ENCODE measurements at regions not wholly inside any gene's neighbourhood (a gene's known extent, or its start where the extent isn't known, plus 50 kb on each side); places are given as distances from the start of the nearest gene placed in this dataset.

DNA sequence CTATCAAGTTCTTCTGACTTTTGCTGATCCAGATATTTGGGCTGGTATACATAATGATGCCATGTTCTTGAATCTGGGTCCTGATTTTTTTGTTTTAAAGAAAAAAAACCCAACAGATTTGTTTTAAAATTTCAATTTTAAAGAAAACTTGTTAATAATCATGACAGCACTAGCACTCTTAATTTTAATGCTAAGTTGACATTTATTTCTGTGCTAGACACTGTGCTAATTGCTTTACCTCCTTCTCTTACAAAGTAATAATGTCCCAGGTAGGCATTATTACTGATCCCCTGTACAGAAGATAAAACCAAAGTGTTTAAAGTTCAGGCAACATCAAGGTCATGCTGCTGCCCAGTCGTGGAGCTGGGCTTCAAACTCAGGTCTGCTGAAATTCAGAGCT lies 101.9 kb downstream of the ZNF608 start:
- no peak for DNase-seq

DNA sequence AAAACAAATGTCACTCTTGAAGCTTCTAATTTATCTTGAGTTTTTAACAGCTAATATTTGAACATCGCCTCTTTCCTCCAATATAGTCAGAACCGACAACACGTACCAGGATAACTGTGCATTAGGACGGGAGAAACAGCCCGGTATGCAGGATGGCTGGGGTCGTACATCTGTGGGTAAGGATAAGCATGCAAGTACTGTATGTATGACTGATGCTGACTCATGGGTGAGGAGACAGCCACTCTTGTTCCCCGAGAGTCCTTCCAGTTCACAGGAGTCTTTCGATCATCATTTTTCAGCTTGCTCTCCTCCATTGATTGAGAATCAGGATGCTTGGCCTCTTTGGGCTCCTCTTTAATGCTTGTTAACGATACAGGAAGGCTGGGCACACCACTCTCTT lies 102.3 kb downstream of the ZNF608 start:
- no peak for DNase-seq

DNA sequence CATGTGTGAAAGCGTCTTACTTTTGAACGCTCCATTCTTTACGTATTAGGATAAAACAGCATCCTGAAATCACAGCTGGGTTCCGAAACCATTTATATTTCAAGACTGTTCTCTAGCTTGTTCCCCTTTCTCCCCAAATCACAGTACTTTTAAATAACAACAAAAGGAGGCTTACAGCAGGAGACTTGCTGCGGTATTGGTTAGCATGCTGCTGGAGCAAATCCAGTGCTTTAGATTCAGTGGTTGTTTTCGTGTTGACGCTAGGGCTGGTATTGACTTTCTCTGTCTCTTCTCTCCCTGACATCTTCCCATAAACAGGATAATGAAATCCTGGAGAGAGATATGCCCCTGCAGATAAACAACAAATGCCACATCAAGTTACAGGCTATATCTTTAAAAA lies 103.1 kb downstream of the ZNF608 start:
- DNase-seq: no peak

DNA sequence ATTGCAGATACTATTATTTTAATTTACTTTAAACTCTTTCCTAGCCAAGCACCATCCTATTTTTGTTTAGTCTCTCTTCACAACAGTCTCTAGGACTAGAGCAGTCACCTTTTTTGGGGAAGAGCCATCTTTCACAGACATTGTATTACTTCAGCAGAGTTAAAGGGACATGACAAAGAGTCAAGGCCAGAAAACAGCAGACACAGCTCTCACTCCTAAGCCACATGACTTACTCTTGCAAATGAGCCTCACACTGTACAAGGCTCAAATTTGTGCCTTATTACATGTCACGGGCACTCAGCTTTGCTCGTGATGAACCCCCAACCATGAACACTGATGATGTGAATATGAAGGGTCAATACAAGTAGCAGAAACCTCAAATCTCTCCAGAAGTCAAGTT lies 104.3 kb downstream of the ZNF608 start:
- no peak for DNase-seq

DNA sequence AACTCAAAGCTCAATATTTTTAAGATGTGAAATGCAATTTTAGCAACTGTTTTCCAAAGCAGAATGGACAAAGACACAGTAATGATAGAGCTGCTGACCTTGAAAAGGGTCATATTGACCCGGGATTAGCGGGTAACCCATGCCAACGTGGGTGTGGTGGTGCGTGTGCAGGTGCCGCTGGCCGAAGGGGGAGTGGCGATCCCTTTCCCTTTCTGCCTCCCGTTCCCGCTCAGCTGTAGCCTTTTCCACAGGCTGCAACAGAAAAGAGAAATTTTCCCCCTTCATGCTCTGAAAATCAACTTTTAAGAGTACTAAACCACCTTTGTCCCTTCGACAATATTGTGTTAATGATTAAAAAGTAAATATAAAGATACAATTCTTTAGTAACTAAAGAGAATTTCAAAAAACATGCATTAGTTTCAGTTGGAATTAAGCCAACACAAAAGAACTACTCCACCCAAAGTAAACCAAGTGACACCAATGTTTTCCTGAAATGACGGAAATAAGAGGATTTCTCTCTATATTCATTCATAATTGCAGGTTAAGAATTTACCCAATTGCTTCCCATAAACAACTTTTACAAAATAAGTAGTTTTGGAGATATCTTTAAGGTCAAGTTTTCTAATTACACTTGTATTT lies 105.2 kb downstream of the ZNF608 start:
- no peak for DNase-seq

DNA sequence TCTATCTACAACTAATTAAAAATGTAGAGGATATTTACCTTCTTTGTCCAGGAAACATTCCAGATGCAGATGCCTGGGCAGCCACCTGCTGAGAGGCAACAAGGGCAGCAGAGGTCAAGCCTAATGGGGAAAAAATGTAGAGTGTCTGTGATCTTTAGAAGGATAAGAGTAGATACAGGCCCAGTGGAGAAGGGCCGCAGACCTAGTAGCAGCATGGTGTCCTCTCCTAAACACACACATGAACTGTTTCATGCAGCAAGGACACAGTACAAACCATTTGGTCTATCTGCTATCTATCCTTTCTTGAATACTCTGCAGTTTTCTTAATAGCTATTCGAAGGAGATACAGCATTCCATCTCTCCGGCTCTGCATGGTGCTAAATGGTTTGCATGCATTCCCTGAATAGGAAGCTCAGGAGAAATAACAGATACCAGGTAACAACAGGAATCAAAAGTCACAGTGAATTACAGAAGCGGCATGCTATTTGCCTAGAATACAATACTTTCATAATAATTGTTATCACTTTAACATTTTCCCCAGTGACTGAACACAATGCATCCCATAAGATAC lies 107.3 kb downstream of the ZNF608 start:
- no peak for DNase-seq

DNA sequence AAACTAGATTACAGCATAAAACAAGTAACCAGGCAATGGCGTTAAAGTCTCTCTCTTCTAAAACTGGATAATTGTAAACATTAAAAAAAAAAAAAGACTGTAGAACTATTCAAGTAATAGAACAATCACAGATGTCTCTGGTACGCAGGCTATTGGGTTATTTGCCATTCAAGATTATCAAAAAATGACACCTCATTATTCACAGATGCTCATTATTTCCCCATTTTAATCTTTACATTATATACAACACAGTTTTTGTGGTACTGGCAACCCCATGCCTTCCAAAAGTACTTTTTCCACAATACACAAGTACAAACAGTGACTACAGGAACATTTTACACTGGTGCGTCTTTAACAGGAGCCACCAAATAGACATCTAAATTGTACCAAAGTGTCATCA lies 109.4 kb downstream of the ZNF608 start:
- DNase-seq: no peak

DNA sequence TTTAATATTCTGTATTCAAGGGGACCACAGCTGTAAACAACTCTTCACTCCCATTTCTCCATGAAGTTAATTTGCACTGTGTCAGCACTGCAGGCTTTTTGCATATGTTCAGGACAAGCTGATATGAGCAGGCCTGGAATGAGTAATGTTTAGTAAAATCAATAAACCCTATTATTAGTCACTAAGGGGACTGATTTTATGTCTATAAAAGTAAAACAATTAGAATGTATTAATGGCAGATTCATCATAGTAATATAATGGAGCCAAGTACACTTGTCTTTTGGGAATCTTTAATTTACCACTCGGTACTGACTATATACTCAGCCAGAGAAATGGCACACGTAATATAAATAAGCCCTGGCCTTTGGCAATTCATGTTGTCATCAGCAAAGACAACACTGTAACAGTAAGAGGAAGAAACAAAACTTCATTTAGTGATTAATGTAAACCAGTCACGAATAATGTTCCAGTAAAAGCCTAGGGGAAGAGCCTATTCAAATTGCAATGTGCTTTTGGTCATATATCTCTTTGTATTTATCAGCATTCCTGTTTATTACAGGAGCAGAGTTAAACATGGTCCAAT lies 111.6 kb downstream of the ZNF608 start:
- DNase-seq: no peak

DNA sequence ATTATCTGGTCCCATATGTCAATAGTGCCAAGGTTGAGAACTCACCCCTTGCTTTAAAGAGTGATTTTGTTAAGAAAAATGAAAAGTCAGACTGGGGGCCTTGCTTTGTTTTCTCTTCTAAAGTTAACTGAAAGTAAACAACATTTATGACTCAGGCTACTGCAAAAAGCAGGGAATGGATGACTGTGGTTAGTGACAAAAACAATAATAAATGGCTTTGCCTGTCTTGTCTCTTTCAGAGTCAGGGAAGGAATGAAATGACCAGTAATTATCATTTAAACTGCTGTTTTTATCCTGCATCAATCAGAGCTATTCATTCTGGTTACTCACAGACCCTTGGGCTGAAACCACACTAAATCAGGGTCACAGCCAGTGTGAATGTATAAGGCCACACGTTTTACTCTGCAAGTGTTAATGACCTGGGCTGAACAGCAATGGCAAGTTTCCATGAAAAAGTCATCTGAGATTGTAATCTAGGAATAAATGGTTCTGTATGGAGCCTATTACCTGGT lies 112.2 kb downstream of the ZNF608 start:
- DNase-seq: no peak

DNA sequence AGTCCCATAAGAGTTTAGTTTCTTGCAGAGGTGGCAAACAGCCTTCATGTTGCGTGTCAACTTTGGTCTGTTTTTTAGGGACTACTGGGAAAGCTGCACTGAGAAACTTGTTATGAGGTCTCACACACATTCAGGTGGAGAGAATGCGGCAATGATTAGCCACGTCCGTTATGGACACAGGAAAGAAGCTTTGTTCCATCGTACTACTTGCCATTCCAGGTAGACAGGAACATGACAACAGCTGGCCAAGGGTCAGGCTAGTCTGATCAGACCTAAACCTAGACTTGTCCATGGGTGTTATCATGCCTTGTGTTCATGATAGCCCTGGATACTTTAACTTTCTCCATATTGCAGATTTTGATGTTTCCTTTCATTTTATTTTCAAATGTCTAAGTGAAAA lies 113.2 kb downstream of the ZNF608 start:
- no peak for DNase-seq

DNA sequence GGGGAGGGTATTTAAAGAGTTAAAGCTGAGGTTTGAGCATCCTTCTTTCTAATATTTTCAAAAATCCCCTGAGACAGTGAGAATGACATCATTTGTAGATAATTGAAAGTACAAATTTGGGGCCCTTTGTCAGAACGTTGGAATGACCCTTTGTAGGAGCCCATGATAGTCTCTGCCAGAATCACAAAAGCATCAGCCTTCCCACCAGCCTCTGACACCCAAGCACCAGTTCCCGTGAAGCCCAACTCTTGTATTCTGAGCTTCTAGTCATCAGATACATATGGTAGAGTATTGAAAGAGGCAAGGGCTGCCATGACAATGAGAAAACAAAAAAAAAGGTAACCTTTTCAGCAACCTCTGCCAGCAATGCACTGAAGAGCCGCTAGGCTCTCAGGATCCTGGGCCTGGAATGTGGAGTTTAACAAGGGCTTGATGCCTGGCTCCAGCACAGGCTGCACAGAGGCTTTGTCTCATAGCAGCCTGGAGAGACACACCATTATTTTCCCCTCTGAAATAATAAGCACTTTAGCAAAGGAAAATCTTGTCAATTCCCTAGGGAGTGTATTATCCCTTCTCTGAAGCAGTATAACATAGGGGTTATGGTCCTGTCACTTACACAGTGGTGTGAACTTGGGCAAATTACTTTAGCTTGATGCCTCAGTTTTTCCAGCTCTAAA lies 114.4 kb downstream of the ZNF608 start:
- DNase-seq: no peak

DNA sequence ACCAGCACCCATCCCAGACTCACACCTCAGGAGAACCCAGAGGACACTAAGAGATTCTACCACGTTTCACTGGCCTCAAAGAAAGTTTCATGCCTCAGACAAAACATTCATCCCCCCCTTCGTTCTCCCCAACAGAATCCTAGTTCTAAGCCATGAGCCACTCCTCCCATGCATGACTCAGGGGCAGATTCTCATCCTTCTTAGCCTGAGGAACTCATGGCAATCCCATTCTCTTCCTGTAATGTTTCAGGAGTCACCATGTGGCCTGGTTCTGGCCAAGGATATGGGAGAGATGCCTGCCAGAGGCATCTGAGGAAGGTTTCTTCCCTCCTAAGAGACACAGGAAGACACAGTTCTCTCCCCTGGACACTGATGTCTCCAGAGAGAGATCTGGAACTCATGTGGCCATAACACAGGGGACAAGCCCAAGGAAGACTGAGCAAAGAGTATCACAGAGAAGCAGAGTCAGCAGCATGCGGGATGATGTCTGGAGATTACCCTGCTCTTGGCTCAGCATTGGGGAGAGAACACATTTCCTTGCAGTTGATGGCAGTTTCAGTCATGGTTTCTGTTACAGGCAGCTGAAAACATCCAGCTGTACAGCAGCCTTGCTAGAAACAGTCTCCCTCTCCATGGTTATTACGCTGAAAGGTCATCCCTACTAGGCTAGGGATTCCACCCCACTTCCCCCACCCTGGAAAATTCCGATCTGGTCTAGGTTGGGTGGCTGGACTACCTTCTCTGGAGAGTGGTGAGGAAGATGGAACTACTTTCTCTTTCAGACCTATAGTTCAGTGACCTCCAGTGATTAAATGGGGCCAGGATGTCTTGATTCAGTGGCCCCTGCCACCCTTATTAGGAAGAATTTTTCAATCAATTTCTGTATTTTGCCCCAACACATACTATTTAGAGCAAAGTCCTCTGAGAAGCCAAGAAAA lies 115.4 kb downstream of the ZNF608 start:
- DNase-seq: no peak

DNA sequence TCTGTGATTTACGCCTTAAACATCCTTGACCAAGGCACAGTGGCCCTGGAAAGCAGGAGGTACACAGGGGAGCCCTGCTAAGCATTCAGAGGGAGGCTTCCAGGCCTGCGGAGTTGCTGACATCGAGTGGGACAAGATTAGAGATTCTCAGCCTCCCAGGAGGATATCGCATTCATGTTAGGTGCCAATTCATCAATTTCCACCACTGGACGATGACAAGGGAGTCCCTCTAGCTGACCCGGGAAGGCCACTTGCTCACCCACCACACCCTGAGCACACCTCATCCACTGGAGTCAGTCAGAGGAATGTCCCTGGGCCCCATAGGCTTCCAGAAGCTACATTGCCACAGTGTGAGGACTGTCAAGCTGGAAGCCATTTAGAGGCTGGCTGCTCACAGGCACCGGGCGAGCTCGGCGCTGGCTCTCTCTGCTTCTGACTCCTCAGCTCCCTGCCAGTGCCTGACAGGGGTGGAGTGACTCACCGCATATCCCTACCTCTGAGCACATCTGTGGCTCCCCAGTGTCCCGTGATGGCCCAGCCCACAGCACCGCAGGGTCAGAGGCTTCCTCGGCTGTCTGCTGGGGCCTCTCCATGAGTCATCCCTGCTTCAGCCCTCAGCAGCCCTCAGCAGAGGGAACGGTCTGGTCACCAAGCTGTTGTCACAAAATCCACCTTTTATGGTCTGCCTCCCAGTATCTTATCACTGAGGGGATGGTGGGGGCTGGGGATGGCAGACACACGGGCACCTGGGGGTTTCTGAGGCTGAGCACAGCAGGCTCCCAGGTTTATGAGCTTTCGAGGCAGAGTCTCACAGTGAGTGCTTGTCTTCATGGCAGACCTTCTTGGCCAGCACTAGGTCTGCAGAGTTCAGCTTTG lies 117.5 kb downstream of the ZNF608 start:
- DNase-seq: no peak

DNA sequence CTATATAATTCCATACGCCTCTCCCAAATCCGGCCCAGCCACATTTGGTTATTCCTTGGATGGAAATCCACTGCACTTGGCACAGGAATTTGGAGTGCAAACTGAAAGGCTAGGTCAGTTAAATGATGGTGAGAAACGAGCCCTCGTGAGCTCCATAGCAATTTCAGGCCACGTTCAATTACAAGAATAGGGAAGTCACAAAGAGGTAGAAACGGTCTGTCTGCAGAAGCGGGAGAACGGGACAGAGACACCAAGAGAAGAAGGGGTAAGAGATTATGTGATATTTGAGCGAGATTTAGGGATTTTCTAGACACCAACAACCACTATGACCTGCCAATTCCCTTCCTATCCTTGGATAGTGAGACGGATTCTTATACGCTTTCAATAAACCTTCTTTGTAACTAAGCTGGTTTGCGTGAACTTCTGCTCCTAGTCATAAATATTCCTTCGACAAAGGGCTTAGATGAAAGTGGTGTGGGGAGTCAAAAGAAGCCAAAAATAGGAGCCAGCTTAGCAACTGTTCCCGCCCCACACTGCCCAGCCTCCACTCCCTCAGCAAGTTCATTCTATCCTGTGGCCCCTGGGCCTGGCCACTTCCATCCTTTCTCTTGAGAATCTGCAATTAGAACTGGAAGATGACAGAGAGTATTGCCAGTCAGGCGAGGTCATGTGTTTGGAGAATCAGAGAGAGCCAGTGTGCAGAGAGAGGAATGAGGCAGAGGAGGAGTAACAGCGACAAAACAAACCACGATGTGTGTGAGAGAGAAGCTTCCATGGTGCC lies 118.4 kb downstream of the ZNF608 start:
- no peak for DNase-seq

DNA sequence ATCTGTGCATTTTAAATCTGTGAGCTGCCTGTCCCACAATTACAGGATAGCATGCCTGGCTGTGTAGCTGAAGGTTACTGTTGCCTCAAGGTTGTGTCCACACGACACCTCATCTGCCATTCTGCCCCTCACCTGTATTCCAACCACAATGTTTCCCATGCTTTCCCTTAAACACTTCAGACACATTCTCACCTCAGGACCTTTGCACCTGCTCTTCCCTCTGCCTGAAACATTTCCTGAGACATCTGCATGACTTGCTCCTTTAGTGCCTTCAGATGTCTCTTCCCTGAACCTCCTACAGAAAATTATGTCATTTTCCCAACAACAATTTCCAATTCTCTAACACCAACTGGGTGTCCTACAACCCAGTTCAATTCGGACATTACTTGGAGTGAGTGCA lies 120.4 kb downstream of the ZNF608 start:
- no peak for DNase-seq

DNA sequence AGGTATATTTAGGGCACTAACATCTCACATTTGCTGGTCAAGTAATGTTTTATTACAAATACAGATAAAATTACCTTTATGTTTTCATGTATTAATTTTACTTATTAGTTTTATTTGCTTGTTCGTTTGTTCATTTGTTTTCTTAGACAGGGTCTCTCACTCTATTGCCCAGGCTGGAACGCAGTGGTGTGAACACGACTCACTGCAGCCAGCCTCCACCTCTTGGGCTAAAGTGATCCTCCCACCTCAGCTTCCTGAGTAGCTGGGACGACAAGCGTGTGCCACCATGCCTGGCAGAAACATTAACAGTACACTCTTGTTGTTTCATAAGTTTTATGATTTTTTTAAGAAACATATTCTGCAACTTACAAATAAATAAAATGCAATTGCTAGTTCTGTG lies 123.2 kb downstream of the ZNF608 start:
- DNase-seq: no peak

DNA sequence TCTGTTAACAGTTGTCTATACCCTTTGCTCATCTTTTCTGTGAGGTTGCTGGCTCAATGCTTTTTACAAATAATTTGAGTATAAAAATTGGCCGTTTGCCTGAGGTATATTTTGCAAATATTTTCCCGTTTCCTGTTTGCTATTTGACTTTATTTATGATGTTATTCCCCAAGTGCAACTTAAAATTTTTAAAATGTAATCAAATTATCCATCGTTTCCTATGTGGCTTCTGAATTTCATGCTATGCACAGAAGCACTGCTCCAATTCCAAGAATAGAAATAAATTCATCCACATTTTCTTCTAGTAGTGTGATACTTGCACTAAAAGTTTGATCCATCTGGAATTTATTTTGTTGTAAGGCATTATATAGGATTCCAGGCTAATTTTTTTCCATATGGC lies 123.6 kb downstream of the ZNF608 start:
- no peak for DNase-seq

DNA sequence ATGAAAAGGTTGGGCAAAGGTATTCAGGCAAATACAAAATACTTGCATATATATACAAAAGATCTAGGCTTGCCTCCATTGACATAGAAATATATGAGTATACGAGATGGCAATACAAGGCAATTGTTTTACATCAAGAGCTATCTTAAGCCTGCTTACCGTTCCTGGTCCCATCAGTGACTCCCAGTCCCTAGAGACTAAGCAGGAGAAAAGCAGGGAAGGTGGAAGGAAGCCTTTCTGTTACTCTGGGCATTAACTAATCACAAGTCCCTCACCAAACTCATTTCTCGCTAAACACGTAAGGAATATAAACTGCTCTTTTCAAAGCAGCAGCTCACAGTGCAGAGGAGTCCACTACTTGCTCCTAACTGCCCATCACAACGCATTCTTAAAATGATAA lies 125.2 kb downstream of the ZNF608 start:
- DNase-seq: no peak

DNA sequence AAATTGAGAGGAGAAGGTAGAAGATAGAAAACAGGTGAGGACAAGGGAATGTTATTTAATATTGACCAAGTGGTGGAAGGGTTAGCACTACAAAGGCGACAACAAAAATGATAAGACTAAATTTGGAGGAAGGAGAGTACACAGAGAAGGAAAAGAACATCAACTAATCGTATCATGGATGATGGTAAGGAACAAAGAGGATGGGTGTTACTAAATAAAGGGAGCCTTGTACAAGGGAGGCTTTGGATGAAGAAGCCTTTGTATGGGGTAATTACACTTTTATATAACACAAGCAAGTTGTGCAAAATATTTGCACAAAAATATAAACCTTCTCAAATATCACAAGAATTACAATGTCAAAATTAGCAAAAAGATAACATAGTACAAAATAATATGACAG lies 125.7 kb downstream of the ZNF608 start:
- DNase-seq: no peak

DNA sequence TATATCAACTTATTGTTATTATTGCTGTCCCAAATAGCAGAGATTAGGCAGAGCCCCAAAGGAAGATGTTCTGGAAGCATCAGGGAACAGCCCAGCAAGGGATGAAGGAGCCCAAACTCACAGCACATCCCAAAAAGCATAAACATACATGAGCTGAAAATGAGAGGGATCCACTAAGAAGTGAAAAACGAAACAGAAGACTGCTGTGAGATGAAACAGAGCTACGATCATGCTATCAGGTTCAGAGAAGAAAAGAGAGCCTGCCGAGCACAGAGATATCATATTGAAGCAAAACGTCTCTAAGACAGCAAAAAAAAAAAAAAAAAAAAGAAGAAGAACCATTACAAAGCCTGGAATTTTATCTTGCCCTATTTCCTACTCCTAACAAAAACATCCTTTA lies 127.3 kb downstream of the ZNF608 start:
- DNase-seq: no peak

DNA sequence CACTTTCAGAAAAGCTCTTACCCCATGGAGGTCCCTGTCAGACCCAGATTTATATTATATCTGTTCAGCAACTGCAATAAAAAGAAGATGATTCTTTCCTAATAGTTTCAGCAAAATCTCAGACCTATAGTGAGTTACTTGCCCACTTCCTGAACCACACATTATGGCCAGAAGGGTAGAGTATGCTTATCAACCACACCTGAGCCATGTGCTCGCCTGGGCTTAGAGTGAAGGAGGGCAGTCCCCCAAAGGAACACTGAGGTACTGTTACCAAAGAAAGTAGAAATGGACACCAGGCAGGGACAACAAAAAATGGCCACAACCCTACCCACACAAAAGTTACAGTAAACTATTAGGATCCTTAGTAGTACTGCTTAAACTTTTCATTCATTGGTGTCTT lies 128.7 kb downstream of the ZNF608 start:
- DNase-seq: no peak
